B cell (primary cell): ENCODE measurements at regions not wholly inside any gene's neighbourhood (a gene's known extent, or its start where the extent isn't known, plus 50 kb on each side); places are given as distances from the start of the nearest gene placed in this dataset.
"Not testable (repeated sequence)": the region's sequence is repeated elsewhere in the genome, so short reads cannot be mapped to it uniquely, and the experiment has no call there.

Source experiments
- ATAC-seq: fragments of 200-7000 bp; cut with Tn5 transposase; one replicate; pipeline ENCODE4 v1.10.0; 2021; ENCODE audit warnings: low read depth, mild to moderate bottlenecking, moderate number of reproducible peaks, moderate library complexity
- CTCF ChIA-PET: fragments of 350-600 bp; sonication (Branson Sonifier 250); formaldehyde crosslinking; loops from one replicate; lab custom pipeline; 2021; ENCODE audit warnings: antibody characterized with exemption, inconsistent platforms; lab: Charles Lee
- POLR2A ChIA-PET: fragments of 350-600 bp; sonication (Branson Sonifier 250); formaldehyde crosslinking; loops from one replicate; lab custom pipeline; 2021; ENCODE audit warnings: antibody characterized with exemption; lab: Charles Lee
- DNase-seq: peaks from one replicate; pipeline ENCODE4 v3.0.0; 2013
- H2AFZ ChIP-seq: 2 replicates; pipeline ENCODE4 v1.6.1; 2012; ENCODE audit warnings: mild to moderate bottlenecking, low read depth, low read length; ENCODE audit not compliant: insufficient read depth, poor library complexity, severe bottlenecking
- H3K27ac ChIP-seq, 2 donors: 1 replicate in 1 of 2; 2 replicates in 1 of 2; pipeline ENCODE4 v1.5.1; 2012 to 2013; ENCODE audit warnings: low read length in 2 of 2, mild to moderate bottlenecking in 2 of 2, moderate library complexity in 1 of 2
- H3K27me3 ChIP-seq, 4 experiments: fragments of 200-600 bp in 1 of 4; sonication (generic) in 1 of 4; replicated peaks in 1 of 4; 1 replicate in 2 of 4; 2 replicates in 2 of 4; pipeline versions ENCODE4 v1.6.1 to v1.7.0; 2013 to 2016; ENCODE audit warnings: low read length in 3 of 4, mild to moderate bottlenecking in 2 of 4, mixed read lengths in 1 of 4, moderate library complexity in 1 of 4; ENCODE audit not compliant: insufficient read depth in 4 of 4, control insufficient read depth in 3 of 4; ENCODE audit errors: control extremely low read depth in 1 of 4
- H3K36me3 ChIP-seq, 2 experiments: replicated peaks in 1 of 2; 1 replicate in 1 of 2; 2 replicates in 1 of 2; pipeline versions ENCODE4 v1.6.1 to v1.7.1; 2013; ENCODE audit warnings: low read length in 1 of 2; ENCODE audit not compliant: insufficient read depth in 2 of 2, control insufficient read depth in 1 of 2; ENCODE audit errors: control extremely low read depth in 1 of 2, extremely low read depth in 1 of 2
- H3K4me1 ChIP-seq, 2 donors: fragments of 200-600 bp in 1 of 2; sonication (generic) in 1 of 2; 1 replicate in 1 of 2; 2 replicates in 1 of 2; pipeline versions ENCODE4 v1.5.1 to v1.6.1; 2013 to 2017; ENCODE audit warnings: low read length in 2 of 2; ENCODE audit not compliant: control insufficient read depth in 2 of 2, insufficient read depth in 2 of 2
- H3K4me2 ChIP-seq: replicated peaks from 2 replicates; pipeline ENCODE3; 2012; ENCODE audit warnings: mild to moderate bottlenecking, low read depth, low read length; ENCODE audit not compliant: poor library complexity, severe bottlenecking
- H3K4me3 ChIP-seq, 5 experiments: fragments of 200-600 bp in 1 of 5; sonication (generic) in 1 of 5; 1 replicate in 3 of 5; 2 replicates in 2 of 5; pipeline versions ENCODE4 v1.5.1 to v1.7.0; 2011 to 2016; ENCODE audit warnings: low read length in 4 of 5, mild to moderate bottlenecking in 4 of 5, low read depth in 2 of 5, control low read depth in 1 of 5, moderate library complexity in 1 of 5; ENCODE audit not compliant: insufficient read depth in 1 of 5; ENCODE audit errors: control extremely low read depth in 1 of 5, extremely low read depth in 1 of 5
- H3K79me2 ChIP-seq: fragments of 200-600 bp; sonication (generic); one replicate; pipeline ENCODE4 v1.6.0; 2016; ENCODE audit warnings: low read length; ENCODE audit not compliant: control insufficient read depth, insufficient read depth
- H3K9ac ChIP-seq: fragments of 200-600 bp; sonication (generic); 2 replicates; pipeline ENCODE4 v1.6.1; 2017; ENCODE audit warnings: mild to moderate bottlenecking, low read length, moderate library complexity
- H3K9me3 ChIP-seq, 3 donors: one replicate each; pipeline versions ENCODE4 v1.6.1 to v1.7.1; 2013; ENCODE audit warnings: low read length in 2 of 3; ENCODE audit not compliant: control insufficient read depth in 2 of 3, insufficient read depth in 1 of 3; ENCODE audit errors: control extremely low read depth in 1 of 3
- H4K20me1 ChIP-seq: 2 replicates; pipeline ENCODE4 v1.6.0; 2012; ENCODE audit warnings: mild to moderate bottlenecking, low read length; ENCODE audit not compliant: insufficient read depth, control insufficient read depth, poor library complexity, severe bottlenecking
- H3K27ac Mint-ChIP-seq: one replicate; pipeline ENCODE4 v1.8.0; 2021; ENCODE audit warnings: mixed read lengths
- H3K27me3 Mint-ChIP-seq: one replicate; pipeline ENCODE4 v1.8.0; 2021; ENCODE audit warnings: mixed read lengths
- H3K4me1 Mint-ChIP-seq: one replicate; pipeline ENCODE4 v1.8.0; 2021; ENCODE audit warnings: mixed read lengths
- H3K4me3 Mint-ChIP-seq: one replicate; pipeline ENCODE4 v1.8.0; 2021; ENCODE audit warnings: mixed read lengths
- H3K9me3 Mint-ChIP-seq: one replicate; pipeline ENCODE4 v1.8.0; 2022; ENCODE audit warnings: mixed read lengths; ENCODE audit not compliant: insufficient read depth
- EZH2 ChIP-seq: IDR thresholded peaks from 2 replicates; pipeline ENCODE4 v1.6.1; 2012; ENCODE audit warnings: borderline replicate concordance, low read depth, mild to moderate bottlenecking, moderate library complexity, low read length; ENCODE audit not compliant: insufficient read depth, poor library complexity, severe bottlenecking
- WGBS: methylation state at CpG from one replicate; pipeline ENCODE4 v1.1.5; 2013; ENCODE audit warnings: missing lambda C conversion rate; ENCODE audit not compliant: insufficient coverage; 5-methylcytosine and 5-hydroxymethylcytosine counted together
- intact Hi-C: fragments of 100-400 bp; cut with micrococcal nuclease; formaldehyde crosslinking; loops from one replicate; pipeline ENCODE4 v1.10.0; 2022
- TF ChIP-seq, protein P1 (sequence below): fragments of 200-600 bp; IDR thresholded peaks from one replicate; pipeline ENCODE4 v1.8.0; 2022; ENCODE audit warnings: antibody characterized with exemption, mild to moderate bottlenecking

GRCh38 chr15:56552659-56553058 is 87.7 kb upstream of the MNS1 start:
- 83% methylated on average over 1 of the region's 1 CpG for WGBS
- no peak for TF ChIP-seq EZH2
- TF ChIP-seq, protein P1, sequence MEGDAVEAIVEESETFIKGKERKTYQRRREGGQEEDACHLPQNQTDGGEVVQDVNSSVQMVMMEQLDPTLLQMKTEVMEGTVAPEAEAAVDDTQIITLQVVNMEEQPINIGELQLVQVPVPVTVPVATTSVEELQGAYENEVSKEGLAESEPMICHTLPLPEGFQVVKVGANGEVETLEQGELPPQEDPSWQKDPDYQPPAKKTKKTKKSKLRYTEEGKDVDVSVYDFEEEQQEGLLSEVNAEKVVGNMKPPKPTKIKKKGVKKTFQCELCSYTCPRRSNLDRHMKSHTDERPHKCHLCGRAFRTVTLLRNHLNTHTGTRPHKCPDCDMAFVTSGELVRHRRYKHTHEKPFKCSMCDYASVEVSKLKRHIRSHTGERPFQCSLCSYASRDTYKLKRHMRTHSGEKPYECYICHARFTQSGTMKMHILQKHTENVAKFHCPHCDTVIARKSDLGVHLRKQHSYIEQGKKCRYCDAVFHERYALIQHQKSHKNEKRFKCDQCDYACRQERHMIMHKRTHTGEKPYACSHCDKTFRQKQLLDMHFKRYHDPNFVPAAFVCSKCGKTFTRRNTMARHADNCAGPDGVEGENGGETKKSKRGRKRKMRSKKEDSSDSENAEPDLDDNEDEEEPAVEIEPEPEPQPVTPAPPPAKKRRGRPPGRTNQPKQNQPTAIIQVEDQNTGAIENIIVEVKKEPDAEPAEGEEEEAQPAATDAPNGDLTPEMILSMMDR, result no peak
- H3K79me2 ChIP-seq, result no peaks in the 10 kb centered on the region
- no peak overlapping the region for H3K27ac ChIP-seq
- ChIA-PET CTCF (interaction anchor here (1.0 kb wide), 1 partner anchor 13 kb away, joined by 3 read pairs; no protein-coding TSS in a partner anchor), POLR2A (no interaction called here)
- no peak overlapping the region for H2AFZ ChIP-seq
- Mint-ChIP-seq H3K4me3 (no peak overlapping the region), H3K4me1 (no peaks in the 10 kb centered on the region), H3K27ac (no peak overlapping the region), H3K27me3 (peaks cover 4% of the 10 kb centered on the region), H3K9me3 (peaks cover 9% of the 10 kb centered on the region)
- H3K4me3 ChIP-seq, result no peak overlapping the region
- no peaks in the 10 kb centered on the region for H3K4me1 ChIP-seq
- H4K20me1 ChIP-seq, result no peaks in the 10 kb centered on the region
- no peaks in the 10 kb centered on the region for H3K27me3 ChIP-seq
- DNase-seq (no peak), ATAC-seq (no peak)
- no peak overlapping the region for H3K9ac ChIP-seq
- H3K4me2 ChIP-seq, result no peak overlapping the region
- peaks cover 0 to 16% (median 15%) of the 10 kb centered on the region in 3 donors for H3K9me3 ChIP-seq
- intact Hi-C loops, result no loop called here
- H3K36me3 ChIP-seq, result no peaks in the 10 kb centered on the region

DNA sequence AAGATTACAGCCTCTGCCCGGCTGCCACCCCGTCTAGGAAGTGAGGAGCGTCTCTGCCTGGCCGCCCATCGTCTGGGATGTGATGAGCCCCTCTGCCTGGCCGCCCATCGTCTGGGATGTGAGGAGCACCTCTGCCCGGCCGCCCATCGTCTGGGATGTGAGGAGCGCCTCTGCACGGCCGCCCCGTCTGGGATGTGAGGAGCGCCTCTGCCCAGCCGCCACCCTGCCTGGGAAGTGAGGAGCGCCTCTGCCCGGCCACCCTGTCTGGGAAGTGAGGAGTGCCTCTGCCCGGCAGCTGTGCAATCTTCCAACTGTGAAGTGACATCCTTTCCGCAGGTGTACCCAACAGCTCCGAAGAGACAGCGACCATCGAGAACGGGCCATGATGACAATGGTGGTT is 75.6 kb upstream of the MNS1 start:
- H3K4me1 ChIP-seq, H3K4me2 ChIP-seq, H3K4me3 Mint-ChIP-seq, DNase-seq, H2AFZ ChIP-seq, ATAC-seq, H3K27ac ChIP-seq, H3K36me3 ChIP-seq, H3K4me3 ChIP-seq, H3K9me3 Mint-ChIP-seq, intact Hi-C loops, POLR2A ChIA-PET, H4K20me1 ChIP-seq, H3K27me3 Mint-ChIP-seq, CTCF ChIA-PET, H3K27ac Mint-ChIP-seq, H3K27me3 ChIP-seq, H3K79me2 ChIP-seq, H3K9ac ChIP-seq: not testable (repeated sequence)
- 91% methylated on average over 20 of the region's 24 CpGs for WGBS
- peaks cover 8 to 14% (median 11%) of the 10 kb centered on the region in 3 donors for H3K9me3 ChIP-seq
- H3K4me1 Mint-ChIP-seq, result peaks cover 21% of the 10 kb centered on the region

DNA sequence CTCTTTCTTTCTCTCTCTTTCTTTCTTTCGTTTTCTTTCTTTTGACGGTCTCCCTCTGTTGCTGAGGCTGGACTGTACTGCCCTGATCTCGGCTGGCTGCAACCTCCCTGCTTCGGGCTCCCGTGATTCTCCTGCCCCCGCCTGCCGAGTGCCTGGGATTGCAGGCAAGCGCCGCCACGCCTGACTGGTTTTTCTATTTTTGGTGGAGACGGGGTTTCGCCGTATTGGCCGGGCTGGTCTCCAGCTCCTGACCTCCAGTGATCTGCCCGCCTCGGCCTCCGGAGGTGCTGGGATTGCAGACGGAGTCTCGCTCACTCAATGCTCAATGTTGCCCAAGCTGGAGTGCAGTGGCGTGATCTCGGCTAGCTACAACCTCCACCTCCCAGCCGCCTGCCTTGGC is 75.2 kb upstream of the MNS1 start:
- H3K4me3 Mint-ChIP-seq, H2AFZ ChIP-seq, H3K4me2 ChIP-seq, POLR2A ChIA-PET, H3K9ac ChIP-seq, H3K36me3 ChIP-seq, H3K4me1 ChIP-seq, DNase-seq, H3K27me3 ChIP-seq, H3K4me3 ChIP-seq, H3K27ac Mint-ChIP-seq, ATAC-seq, H4K20me1 ChIP-seq, H3K79me2 ChIP-seq, H3K27ac ChIP-seq, H3K9me3 Mint-ChIP-seq, intact Hi-C loops, H3K27me3 Mint-ChIP-seq: not testable (repeated sequence)
- H3K4me1 Mint-ChIP-seq, result peaks cover 21% of the 10 kb centered on the region
- CTCF ChIA-PET, result interaction anchor here (0.8 kb wide), 1 partner anchor 13 kb away, joined by 3 read pairs; no protein-coding TSS in a partner anchor
- WGBS, result 98% methylated on average over 17 of the region's 22 CpGs
- peaks cover 7 to 12% (median 7%) of the 10 kb centered on the region in 3 donors for H3K9me3 ChIP-seq
